ENCODE measurements at regions not wholly inside any gene's neighbourhood (a gene's known extent, or its start where the extent isn't known, plus 50 kb on each side); places are given as distances from the start of the nearest gene placed in this dataset.
A peak's percentile ranks its signal among the peaks of the same experiment; 100 is the strongest.

DNA sequence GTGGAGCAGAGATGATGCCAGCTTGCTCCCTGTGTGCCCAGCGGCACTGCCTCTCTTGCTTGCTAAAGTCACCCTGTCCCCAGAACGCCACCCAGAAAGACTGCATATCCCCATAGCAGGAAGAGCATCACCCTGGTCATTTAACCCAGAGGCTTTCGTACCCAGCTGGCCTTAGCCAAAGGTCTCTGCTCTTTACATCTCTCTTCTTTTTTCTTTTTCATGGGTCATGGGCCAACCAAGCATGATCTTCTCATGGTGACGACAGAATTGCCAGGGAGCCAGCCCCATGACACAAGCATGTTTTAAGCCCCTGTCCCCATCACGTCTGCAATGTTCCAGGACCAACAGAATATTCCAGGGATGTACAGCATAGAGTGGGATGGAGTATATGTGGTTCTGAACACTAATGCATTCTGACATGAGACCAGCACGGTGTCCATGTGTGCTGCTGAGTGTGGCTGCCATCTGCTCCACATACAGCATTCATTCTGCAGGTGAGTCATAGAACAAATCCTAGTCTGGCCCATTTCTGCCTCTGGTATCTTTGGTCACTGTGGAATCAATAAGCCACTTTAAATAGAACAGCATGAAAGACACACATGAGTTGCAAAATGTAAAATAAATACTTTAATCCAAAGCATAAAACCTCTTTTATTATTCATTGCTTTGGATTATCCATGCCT, 203.0 kb downstream of the MED10 start:
- H3K4me3 ChIP-seq (ENCODE audit: low read depth, low read length), result no peak overlapping the region
- no peak for DNase-seq (ENCODE audit: low read depth)
- TF ChIP-seq, protein P1, sequence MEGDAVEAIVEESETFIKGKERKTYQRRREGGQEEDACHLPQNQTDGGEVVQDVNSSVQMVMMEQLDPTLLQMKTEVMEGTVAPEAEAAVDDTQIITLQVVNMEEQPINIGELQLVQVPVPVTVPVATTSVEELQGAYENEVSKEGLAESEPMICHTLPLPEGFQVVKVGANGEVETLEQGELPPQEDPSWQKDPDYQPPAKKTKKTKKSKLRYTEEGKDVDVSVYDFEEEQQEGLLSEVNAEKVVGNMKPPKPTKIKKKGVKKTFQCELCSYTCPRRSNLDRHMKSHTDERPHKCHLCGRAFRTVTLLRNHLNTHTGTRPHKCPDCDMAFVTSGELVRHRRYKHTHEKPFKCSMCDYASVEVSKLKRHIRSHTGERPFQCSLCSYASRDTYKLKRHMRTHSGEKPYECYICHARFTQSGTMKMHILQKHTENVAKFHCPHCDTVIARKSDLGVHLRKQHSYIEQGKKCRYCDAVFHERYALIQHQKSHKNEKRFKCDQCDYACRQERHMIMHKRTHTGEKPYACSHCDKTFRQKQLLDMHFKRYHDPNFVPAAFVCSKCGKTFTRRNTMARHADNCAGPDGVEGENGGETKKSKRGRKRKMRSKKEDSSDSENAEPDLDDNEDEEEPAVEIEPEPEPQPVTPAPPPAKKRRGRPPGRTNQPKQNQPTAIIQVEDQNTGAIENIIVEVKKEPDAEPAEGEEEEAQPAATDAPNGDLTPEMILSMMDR (IDR thresholded peaks at IDR 0.05; ENCODE audit: insufficient read depth, low read length), result no peak

DNA sequence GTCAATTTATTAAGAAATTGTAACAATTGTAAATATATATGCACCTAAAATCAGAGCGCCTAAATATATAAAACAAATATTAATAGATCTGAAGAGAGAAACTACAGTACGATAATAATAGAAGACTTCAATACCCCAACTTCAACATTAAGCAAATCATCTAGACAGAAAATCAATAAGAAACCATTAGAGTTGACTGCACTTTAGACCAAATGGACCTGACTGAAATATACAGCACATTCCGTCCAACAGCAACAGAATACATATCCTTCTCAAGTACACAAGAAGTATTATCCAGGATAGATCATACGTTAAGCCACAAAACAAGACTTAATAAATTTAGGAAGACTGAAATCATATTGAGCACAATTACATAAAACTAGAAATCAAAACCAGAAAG, 208.7 kb downstream of the MED10 start:
- no peak overlapping the region for H3K4me3 ChIP-seq (ENCODE audit: low read depth, low read length)
- TF ChIP-seq, protein P1 (IDR thresholded peaks at IDR 0.05; ENCODE audit: insufficient read depth, low read length), result no peak
- DNase-seq (ENCODE audit: low read depth), result no peak

DNA sequence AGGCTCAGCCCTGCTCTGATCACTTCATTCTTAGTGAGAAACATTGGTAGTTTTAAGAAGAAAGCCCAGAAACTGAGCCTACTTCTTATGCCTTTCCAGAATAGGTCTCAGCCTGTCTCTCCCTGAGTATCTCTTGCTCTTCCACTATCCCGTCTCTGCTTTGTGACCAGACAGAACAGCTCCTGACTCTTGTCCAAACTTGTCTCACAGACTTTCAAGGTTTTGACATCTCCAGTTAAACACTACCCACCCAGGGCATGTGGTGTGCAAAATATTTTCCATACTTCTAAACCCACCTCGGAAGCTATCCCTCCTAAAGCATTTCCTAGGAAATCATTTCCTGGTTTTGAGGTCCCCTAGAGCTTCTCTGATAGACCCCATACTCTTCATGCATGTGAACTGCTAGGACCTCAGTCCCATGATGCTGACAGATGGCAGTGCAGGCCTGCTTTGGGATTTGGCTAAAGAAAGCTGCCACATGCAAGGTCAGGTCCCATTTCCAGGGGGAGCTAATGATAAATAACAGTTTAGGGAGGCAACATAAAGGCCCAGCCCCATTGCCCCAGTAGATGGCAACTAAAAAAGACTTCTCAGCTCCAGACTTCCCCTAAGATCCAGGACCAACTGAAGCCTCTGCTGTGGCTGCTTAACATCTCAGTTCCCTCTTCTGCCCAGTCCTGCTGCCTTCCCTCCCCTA, 211.5 kb downstream of the MED10 start:
- no peak overlapping the region for H3K4me3 ChIP-seq (ENCODE audit: low read depth, low read length)
- TF ChIP-seq, protein P1 (IDR thresholded peaks at IDR 0.05; ENCODE audit: insufficient read depth, low read length), result no peak
- DNase-seq (ENCODE audit: low read depth), result no peak

DNA sequence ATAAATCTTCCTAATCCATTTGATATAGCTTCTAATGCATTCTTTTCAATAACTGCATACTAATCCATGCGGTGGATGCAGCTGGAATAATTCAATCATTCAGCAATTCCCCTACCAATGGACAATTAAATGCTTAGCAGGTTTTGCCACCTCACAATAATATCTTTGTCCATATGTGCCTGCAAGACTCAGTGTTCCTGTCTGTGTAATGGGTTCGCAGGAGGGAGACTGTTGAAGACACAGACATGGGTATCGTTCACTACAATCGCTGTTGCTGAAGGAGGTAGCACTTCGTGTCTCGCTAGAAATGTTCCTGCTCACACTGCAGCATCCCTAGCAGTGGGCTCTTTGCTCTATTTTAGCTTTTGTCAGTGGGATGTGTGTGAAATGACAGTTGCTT, 214.4 kb downstream of the MED10 start:
- TF ChIP-seq, protein P1 (IDR thresholded peaks at IDR 0.05; ENCODE audit: insufficient read depth, low read length), result no peak
- no peak for DNase-seq (ENCODE audit: low read depth)
- H3K4me3 ChIP-seq (ENCODE audit: low read depth, low read length), result no peak overlapping the region

DNA sequence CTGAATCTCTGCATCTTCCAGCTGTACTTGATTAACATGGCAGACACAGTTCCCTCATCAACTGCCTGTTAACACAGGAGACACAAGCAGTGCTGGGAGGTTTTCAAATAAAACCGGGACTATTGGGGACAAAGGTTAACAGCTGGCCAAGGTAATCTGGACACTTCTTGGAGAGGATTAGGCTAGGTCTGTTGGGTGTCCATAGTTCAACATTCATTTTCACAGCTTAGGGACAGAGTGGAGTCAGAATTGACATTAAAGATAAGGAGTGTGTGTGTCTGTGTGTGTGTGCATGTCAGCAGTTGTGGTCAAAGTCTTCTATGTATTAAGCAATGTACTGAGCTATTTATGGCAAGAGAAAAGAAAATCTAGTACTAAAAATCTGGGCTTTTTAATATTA, 216.2 kb downstream of the MED10 start:
- TF ChIP-seq, protein P1 (IDR thresholded peaks at IDR 0.05; ENCODE audit: insufficient read depth, low read length), result no peak
- H3K4me3 ChIP-seq (ENCODE audit: low read depth, low read length), result no peak overlapping the region
- DNase-seq (ENCODE audit: low read depth), result peak; percentile 19

DNA sequence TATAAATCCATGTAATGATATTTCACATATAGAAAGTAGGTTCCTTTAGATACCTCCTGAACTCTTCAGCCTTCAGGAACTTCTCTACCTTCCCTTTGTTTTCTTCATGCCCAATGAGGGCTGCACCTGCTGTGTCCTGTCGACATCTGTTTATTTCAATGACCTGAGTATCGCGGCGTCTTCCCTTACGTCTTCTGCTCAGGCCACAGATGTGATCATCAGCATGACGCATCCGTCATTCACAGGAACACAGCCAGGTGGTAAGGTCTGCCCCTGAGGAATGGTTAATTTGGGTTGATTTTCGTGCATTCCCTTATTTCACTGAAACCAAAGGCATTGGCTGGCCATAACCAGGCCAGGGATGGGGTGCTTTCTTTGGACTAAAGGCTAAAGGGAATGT, 217.1 kb downstream of the MED10 start:
- no peak for DNase-seq (ENCODE audit: low read depth)

More for the DNA sequence above, 217.1 kb downstream of the MED10 start:
- H3K4me3 ChIP-seq (ENCODE audit: low read depth, low read length), result no peak overlapping the region
- TF ChIP-seq, protein P1 (IDR thresholded peaks at IDR 0.05; ENCODE audit: insufficient read depth, low read length), result no peak
